ENCODE measurements at regions not wholly inside any gene's neighbourhood (a gene's known extent, or its start where the extent isn't known, plus 50 kb on each side); places are given as distances from the start of the nearest gene placed in this dataset.

- no peak for TF ChIP-seq CTCF (IDR thresholded peaks at IDR 0.05)
- no peak for TF ChIP-seq POLR2A (IDR thresholded peaks at IDR 0.05)
- TF ChIP-seq POLR2AphosphoS5 (IDR thresholded peaks at IDR 0.05) = no peak
Measured at GRCh38 chr16:73434621-73435020, 386.7 kb upstream of the ZFHX3 start.
